ENCODE measurements at regions not wholly inside any gene's neighbourhood (a gene's known extent, or its start where the extent isn't known, plus 50 kb on each side); places are given as distances from the start of the nearest gene placed in this dataset.

DNA sequence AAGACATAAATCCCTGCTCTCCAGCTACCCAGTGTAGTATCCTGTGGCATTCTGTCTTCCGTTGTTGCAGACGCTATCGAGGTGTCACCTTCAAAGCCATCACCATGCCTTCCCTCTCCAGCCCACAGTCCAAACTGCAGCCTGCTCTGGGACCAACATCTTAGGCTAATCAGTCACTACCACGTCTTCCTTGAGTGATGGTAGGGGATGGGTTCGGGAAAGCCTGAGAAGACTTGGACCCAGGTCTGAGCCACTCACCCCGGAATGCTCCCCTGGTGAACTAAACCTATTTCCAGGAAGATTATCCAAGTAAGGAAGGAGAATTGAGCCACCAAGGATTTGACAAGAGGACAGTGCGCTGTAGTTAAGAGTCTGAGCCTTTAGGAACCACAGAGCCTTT, 52.9 kb upstream of the IRX1 start:
- no peak for DNase-seq (ENCODE audit: low read depth, low spot score)
- no peak overlapping the region for H3K4me3 ChIP-seq (ENCODE audit: low read depth, low read length)
- POLR2A ChIA-PET, result no interaction called here
- TF ChIP-seq, protein P1, sequence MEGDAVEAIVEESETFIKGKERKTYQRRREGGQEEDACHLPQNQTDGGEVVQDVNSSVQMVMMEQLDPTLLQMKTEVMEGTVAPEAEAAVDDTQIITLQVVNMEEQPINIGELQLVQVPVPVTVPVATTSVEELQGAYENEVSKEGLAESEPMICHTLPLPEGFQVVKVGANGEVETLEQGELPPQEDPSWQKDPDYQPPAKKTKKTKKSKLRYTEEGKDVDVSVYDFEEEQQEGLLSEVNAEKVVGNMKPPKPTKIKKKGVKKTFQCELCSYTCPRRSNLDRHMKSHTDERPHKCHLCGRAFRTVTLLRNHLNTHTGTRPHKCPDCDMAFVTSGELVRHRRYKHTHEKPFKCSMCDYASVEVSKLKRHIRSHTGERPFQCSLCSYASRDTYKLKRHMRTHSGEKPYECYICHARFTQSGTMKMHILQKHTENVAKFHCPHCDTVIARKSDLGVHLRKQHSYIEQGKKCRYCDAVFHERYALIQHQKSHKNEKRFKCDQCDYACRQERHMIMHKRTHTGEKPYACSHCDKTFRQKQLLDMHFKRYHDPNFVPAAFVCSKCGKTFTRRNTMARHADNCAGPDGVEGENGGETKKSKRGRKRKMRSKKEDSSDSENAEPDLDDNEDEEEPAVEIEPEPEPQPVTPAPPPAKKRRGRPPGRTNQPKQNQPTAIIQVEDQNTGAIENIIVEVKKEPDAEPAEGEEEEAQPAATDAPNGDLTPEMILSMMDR (IDR thresholded peaks at IDR 0.05; ENCODE audit: insufficient read depth, low read length, missing control alignments), result no peak
- CTCF ChIA-PET, result no interaction called here

DNA sequence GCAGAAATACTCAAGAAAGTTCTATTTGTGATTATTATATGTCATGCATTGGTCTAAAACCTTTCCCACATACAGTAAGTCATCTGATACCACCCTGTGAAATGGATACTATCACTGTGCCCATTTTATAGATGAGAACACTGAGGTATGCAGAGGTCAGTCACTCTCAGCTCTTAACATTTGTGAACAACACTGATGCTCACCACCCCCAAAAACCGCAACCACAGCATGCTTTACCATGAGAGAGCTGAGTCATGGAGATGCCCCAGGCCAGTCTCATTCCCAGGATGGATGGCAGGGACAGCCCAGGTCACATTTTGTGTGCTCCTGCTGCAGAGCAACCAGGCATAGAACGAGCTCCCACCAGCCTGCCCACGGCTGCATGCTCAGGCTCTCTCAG, 53.5 kb upstream of the IRX1 start:
- CTCF ChIA-PET, result no interaction called here
- H3K4me3 ChIP-seq (ENCODE audit: low read depth, low read length), result no peak overlapping the region
- POLR2A ChIA-PET, result no interaction called here
- DNase-seq (ENCODE audit: low read depth, low spot score), result no peak
- TF ChIP-seq, protein P1 (IDR thresholded peaks at IDR 0.05; ENCODE audit: insufficient read depth, low read length, missing control alignments), result no peak

DNA sequence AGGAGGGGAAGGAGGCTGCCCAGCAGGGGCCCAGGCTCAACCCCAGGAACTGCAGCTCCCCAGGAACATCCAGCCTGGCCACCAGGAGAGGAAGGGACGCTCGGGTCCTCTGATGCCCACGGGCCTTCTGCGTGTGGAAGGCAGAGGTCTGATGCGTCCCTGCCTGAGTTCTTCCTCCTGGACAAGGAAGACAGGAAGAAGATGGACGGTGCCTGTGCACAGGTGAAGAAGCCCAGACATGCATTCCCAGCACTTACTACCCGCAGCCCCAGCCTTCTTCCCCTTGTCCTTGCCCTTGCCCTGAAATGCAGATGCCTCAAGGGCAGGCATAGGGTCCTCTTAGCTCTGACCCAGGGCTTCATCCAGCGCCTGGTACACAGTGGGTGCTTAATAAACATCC, 56.7 kb upstream of the IRX1 start:
- no peak for DNase-seq (ENCODE audit: low read depth, low spot score)
- CTCF ChIA-PET, result no interaction called here
- TF ChIP-seq, protein P1 (IDR thresholded peaks at IDR 0.05; ENCODE audit: insufficient read depth, low read length, missing control alignments), result no peak
- POLR2A ChIA-PET, result no interaction called here
- H3K4me3 ChIP-seq (ENCODE audit: low read depth, low read length), result no peak overlapping the region

DNA sequence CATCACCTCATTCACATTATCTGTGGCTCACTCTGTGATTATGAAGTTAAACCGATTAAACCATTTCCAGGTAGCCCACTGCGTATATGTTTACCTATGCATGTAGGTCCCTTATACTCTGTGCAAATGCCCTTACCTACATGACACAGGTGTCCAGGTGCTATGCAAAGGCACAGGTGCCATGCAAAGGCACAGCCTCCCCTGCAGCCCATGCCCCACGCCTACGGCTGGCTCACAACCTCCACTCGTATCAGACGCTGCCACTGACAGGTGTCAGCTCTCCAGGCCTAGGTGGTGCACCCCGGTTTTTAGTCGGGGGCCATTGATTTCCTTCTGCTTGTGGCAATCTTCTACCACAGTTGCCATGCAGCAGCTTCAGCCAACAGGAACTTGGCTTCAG, 57.7 kb upstream of the IRX1 start:
- TF ChIP-seq, protein P1 (IDR thresholded peaks at IDR 0.05; ENCODE audit: insufficient read depth, low read length, missing control alignments), result no peak
- ChIA-PET POLR2A (no interaction called here), CTCF (no interaction called here)
- no peak for DNase-seq (ENCODE audit: low read depth, low spot score)
- H3K4me3 ChIP-seq (ENCODE audit: low read depth, low read length), result no peak overlapping the region

DNA sequence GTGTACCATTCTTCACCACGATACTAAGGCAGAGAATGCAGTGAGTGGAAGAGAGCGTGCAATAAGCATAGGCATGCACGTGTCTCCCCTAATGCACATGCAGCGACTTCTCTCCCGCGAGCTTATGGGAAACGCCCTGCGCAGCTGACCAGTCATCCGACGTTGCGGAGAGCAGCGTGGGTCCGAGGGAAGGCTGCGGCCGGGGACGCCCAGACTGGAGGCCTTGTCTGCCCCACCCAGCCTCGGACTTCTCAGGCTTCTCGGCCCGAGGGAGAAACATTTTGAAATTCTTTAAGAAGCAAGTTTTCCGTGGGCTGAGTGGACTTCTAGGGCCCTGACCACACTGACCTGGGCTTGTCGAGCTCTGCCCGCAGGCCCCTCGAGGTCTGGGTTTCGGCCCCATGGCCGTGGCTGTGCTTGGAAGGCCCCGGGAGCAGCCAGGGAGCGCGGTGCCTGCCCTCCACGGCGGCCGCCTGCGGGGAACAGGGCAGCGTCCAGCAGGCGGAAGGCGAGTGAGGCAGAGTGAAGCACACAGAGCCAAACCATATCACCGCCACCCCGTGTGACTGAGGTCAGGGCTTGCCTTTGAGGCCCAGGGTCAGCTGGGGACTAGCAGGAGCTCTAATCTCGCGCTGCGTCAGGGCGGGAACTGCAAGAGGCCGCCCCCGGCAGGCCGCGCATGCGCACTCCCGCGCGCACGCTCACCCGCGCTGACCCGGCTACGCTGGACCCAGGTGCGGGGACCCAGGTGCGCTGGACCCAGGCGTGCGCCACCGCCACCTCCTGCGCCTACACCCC, 60.0 kb upstream of the IRX1 start:
- CTCF ChIA-PET, result no interaction called here
- H3K4me3 ChIP-seq (ENCODE audit: low read depth, low read length), result no peak overlapping the region
- TF ChIP-seq, protein P1 (IDR thresholded peaks at IDR 0.05; ENCODE audit: insufficient read depth, low read length, missing control alignments), result no peak
- POLR2A ChIA-PET, result no interaction called here
- no peak for DNase-seq (ENCODE audit: low read depth, low spot score)

DNA sequence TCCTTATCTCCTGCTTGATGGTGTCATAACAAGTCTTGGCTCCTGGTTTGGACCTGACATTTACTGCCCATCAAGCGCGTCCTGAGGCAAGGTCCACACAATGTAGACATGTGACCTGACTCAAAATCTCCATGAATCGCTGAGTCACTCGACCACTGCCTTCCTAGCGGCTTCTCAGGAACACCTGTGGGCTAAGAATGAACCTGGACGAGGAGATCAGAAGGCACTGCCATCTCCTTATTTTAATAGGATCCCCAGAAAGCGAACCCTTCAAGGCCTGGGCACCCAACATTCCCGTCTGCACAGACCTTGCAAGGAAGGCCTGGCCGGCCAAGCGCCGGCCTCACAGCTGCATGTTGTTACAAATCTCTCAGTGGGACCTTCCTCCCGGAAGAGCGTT, 60.6 kb upstream of the IRX1 start:
- TF ChIP-seq, protein P1 (IDR thresholded peaks at IDR 0.05; ENCODE audit: insufficient read depth, low read length, missing control alignments), result no peak
- DNase-seq (ENCODE audit: low read depth, low spot score), result no peak
- CTCF ChIA-PET, result no interaction called here
- H3K4me3 ChIP-seq (ENCODE audit: low read depth, low read length), result no peak overlapping the region
- POLR2A ChIA-PET, result no interaction called here
